IMR-90 (cell line): ENCODE measurements at regions not wholly inside any gene's neighbourhood (a gene's known extent, or its start where the extent isn't known, plus 50 kb on each side); places are given as distances from the start of the nearest gene placed in this dataset.

Source experiments
- ATAC-seq: fragments of 200-7000 bp; cut with Tn5 transposase; 2 replicates; pipeline ENCODE4 v1.9.1; 2020; ENCODE audit warnings: low read depth, mild to moderate bottlenecking, moderate library complexity
- BruUV-seq: library from RNA; stranded (reverse); fragments of 400-500 nt; replicated peaks from 2 replicates; lab custom pipeline; 2021; lab: Mats Ljungman, UMichigan
- CTCF ChIA-PET: fragments of 300-600 bp; formaldehyde crosslinking; extraction: SDS; loops from one replicate; lab custom pipeline; 2021; ENCODE audit warnings: antibody characterized with exemption; lab: Yijun Ruan, JAX
- POLR2A ChIA-PET: fragments of 300-600 bp; sonication (Branson Sonifier 250); formaldehyde crosslinking; loops from one replicate; lab custom pipeline; 2022; ENCODE audit warnings: antibody characterized with exemption; ENCODE audit not compliant: unreplicated experiment; lab: Charles Lee
- DNase-seq: peaks from one replicate; pipeline ENCODE4 v3.0.0; 2013
- H2AFZ ChIP-seq: replicated peaks from 2 replicates; pipeline ENCODE3; 2013; ENCODE audit warnings: low read length, mild to moderate bottlenecking; ENCODE audit not compliant: poor library complexity
- H2AK5ac ChIP-seq: 2 replicates; pipeline ENCODE4 v1.6.1; 2013; ENCODE audit warnings: low read depth, low read length, inconsistent platforms
- H2AK9ac ChIP-seq: replicated peaks from 2 replicates; pipeline ENCODE3; 2013; ENCODE audit warnings: mild to moderate bottlenecking, low read depth, low read length, moderate library complexity; ENCODE audit not compliant: poor library complexity
- H2BK120ac ChIP-seq: 2 replicates; pipeline ENCODE4 v1.6.1; 2013; ENCODE audit warnings: low read depth, low read length, inconsistent platforms
- H2BK15ac ChIP-seq: 3 replicates; pipeline ENCODE4 v1.6.1; 2013; ENCODE audit warnings: low read depth, low read length, inconsistent platforms
- H2BK20ac ChIP-seq: 2 replicates; pipeline ENCODE4 v1.6.1; 2013; ENCODE audit warnings: low read depth, mild to moderate bottlenecking, inconsistent platforms, low read length, moderate library complexity
- H2BK5ac ChIP-seq: 2 replicates; pipeline ENCODE4 v1.6.1; 2013; ENCODE audit warnings: mild to moderate bottlenecking, low read depth, low read length, inconsistent platforms; ENCODE audit not compliant: poor library complexity, severe bottlenecking
- H3K14ac ChIP-seq: replicated peaks from 2 replicates; pipeline ENCODE4 v1.6.1; 2013; ENCODE audit warnings: low read depth, low read length, inconsistent platforms
- H3K18ac ChIP-seq: 2 replicates; pipeline ENCODE4 v1.6.1; 2013; ENCODE audit warnings: low read depth, low read length, control low read depth
- H3K23ac ChIP-seq: 2 replicates; pipeline ENCODE4 v1.6.1; 2013; ENCODE audit warnings: low read depth, low read length, inconsistent platforms
- H3K27ac ChIP-seq: 2 replicates; pipeline ENCODE4 v1.5.1; 2013; ENCODE audit warnings: mild to moderate bottlenecking, control low read depth, low read length; ENCODE audit not compliant: insufficient read depth
- H3K27me3 ChIP-seq: 2 replicates; pipeline ENCODE4 v1.6.1; 2013; ENCODE audit warnings: low read length; ENCODE audit not compliant: control insufficient read depth, insufficient read depth
- H3K36me3 ChIP-seq: 2 replicates; pipeline ENCODE4 v1.6.1; 2013; ENCODE audit warnings: low read length, mixed read lengths; ENCODE audit not compliant: control insufficient read depth, insufficient read depth
- H3K4ac ChIP-seq: 2 replicates; pipeline ENCODE4 v1.6.1; 2013; ENCODE audit warnings: low read depth, low read length, inconsistent platforms
- H3K4me1 ChIP-seq: 2 replicates; pipeline ENCODE4 v1.6.1; 2013; ENCODE audit warnings: low read length, mixed read lengths; ENCODE audit not compliant: control insufficient read depth, insufficient read depth
- H3K4me2 ChIP-seq: 2 replicates; pipeline ENCODE4 v1.6.1; 2013; ENCODE audit warnings: low read depth, mild to moderate bottlenecking, control low read depth, low read length, moderate library complexity
- H3K4me3 ChIP-seq: 2 replicates; pipeline ENCODE4 v1.5.1; 2013; ENCODE audit warnings: low read depth, mild to moderate bottlenecking, control low read depth, low read length, moderate library complexity; ENCODE audit not compliant: insufficient read depth
- H3K56ac ChIP-seq: 2 replicates; pipeline ENCODE4 v1.6.1; 2013; ENCODE audit warnings: low read length, inconsistent platforms; ENCODE audit not compliant: insufficient read depth; ENCODE audit errors: extremely low read depth
- H3K79me1 ChIP-seq, 2 experiments: 2 replicates each; pipeline ENCODE4 v1.6.1; 2013; ENCODE audit warnings: low read length in 2 of 2, inconsistent platforms in 1 of 2, low read depth in 1 of 2
- H3K9ac ChIP-seq: 2 replicates; pipeline ENCODE4 v1.6.1; 2013; ENCODE audit warnings: low read depth, low read length, control low read depth
- H3K9me1 ChIP-seq: 2 replicates; pipeline ENCODE4 v1.6.1; 2013; ENCODE audit warnings: low read length, inconsistent platforms; ENCODE audit not compliant: insufficient read depth
- H3K9me3 ChIP-seq: 2 replicates; pipeline ENCODE4 v1.6.1; 2013; ENCODE audit warnings: low read length; ENCODE audit not compliant: control insufficient read depth, insufficient read depth
- H4K20me1 ChIP-seq: 2 replicates; pipeline ENCODE4 v1.6.1; 2013; ENCODE audit warnings: low read length, inconsistent platforms; ENCODE audit not compliant: insufficient read depth
- H4K5ac ChIP-seq: 2 replicates; pipeline ENCODE4 v1.6.1; 2013; ENCODE audit warnings: mild to moderate bottlenecking, low read depth, low read length, control low read depth
- H4K8ac ChIP-seq, 2 experiments: 2 replicates each; pipeline ENCODE4 v1.6.1; 2013; ENCODE audit warnings: low read depth in 2 of 2, low read length in 2 of 2, control low read depth in 1 of 2, inconsistent platforms in 1 of 2
- H4K91ac ChIP-seq: 2 replicates; pipeline ENCODE4 v1.6.1; 2013; ENCODE audit warnings: low read depth, low read length, inconsistent platforms; ENCODE audit not compliant: insufficient read depth
- BHLHE40 ChIP-seq: fragments of 150-350 bp; IDR thresholded peaks from 2 replicates; pipeline ENCODE4 v1.6.1; 2016; ENCODE audit warnings: mild to moderate bottlenecking, low read depth, low read length
- CEBPB ChIP-seq: IDR thresholded peaks from 2 replicates; pipeline ENCODE4 v1.6.1; 2012; ENCODE audit warnings: low read depth, low read length, improper control_type of control experiment
- CHD1 ChIP-seq: IDR thresholded peaks from 2 replicates; pipeline ENCODE4 v1.6.1; 2012; ENCODE audit warnings: low read depth, low read length, improper control_type of control experiment
- CTCF ChIP-seq: conservative IDR thresholded peaks from 2 replicates; pipeline ENCODE4 v1.5.1; 2012; ENCODE audit warnings: mild to moderate bottlenecking, low read depth, low read length, improper control_type of control experiment
- FOS ChIP-seq: fragments of 150-350 bp; IDR thresholded peaks from 2 replicates; pipeline ENCODE4 v1.6.1; 2016; ENCODE audit warnings: low read depth, low read length
- MAFK ChIP-seq: IDR thresholded peaks from 2 replicates; pipeline ENCODE4 v1.6.1; 2012; ENCODE audit warnings: low read depth, low read length, improper control_type of control experiment
- MAZ ChIP-seq: IDR thresholded peaks from 2 replicates; pipeline ENCODE4 v1.6.1; 2012; ENCODE audit warnings: low read depth, mild to moderate bottlenecking, low read length, improper control_type of control experiment, moderate library complexity, borderline replicate concordance
- MXI1 ChIP-seq: IDR thresholded peaks from 2 replicates; pipeline ENCODE4 v1.6.1; 2012; ENCODE audit warnings: low read depth, mild to moderate bottlenecking, low read length, moderate library complexity, borderline replicate concordance
- NFE2L2 ChIP-seq: fragments of 150-350 bp; IDR thresholded peaks from 2 replicates; pipeline ENCODE4 v1.6.1; 2016; ENCODE audit warnings: low read depth, mild to moderate bottlenecking, low read length
- POLR2A ChIP-seq: IDR thresholded peaks from 2 replicates; pipeline ENCODE4 v1.6.1; 2012; ENCODE audit warnings: mild to moderate bottlenecking, low read depth, low read length
- RAD21 ChIP-seq: IDR thresholded peaks from 2 replicates; pipeline ENCODE4 v1.6.1; 2012; ENCODE audit warnings: low read length, improper control_type of control experiment
- RCOR1 ChIP-seq: IDR thresholded peaks from 2 replicates; pipeline ENCODE4 v1.6.1; 2012; ENCODE audit warnings: mild to moderate bottlenecking, low read length, improper control_type of control experiment; ENCODE audit not compliant: insufficient replicate concordance
- RFX5 ChIP-seq: IDR thresholded peaks from 2 replicates; pipeline ENCODE4 v1.8.0; 2012; ENCODE audit warnings: low read depth, mild to moderate bottlenecking, low read length, moderate library complexity
- SMC3 ChIP-seq: fragments of 150-350 bp; IDR thresholded peaks from 2 replicates; pipeline ENCODE4 v1.6.1; 2016; ENCODE audit warnings: low read depth, mild to moderate bottlenecking, antibody characterized with exemption, low read length, moderate library complexity
- USF2 ChIP-seq: fragments of 150-350 bp; IDR thresholded peaks from 2 replicates; pipeline ENCODE4 v1.6.1; 2017; ENCODE audit warnings: mild to moderate bottlenecking, antibody characterized with exemption, low read length, low read depth
- WGBS, 2 experiments: methylation state at CpG; one replicate each; pipeline versions ENCODE4 v1.1.5 to v1.1.7; 2013; ENCODE audit warnings: missing lambda C conversion rate in 2 of 2; ENCODE audit not compliant: insufficient read length in 1 of 2; ENCODE audit errors: extremely low coverage in 2 of 2; 5-methylcytosine and 5-hydroxymethylcytosine counted together
- dilution Hi-C: fragments of 300-500 bp; cut with HindIII; formaldehyde crosslinking; loops from one replicate; pipeline ENCODE4 v1.14.3; 2018; ENCODE audit warnings: low sequenced_read_pairs; ENCODE audit not compliant: unreplicated experiment
- in situ Hi-C: fragments of 300-500 bp; cut with MboI; formaldehyde crosslinking; loops from 3 replicates; pipeline ENCODE4 v1.14.3; 2019; ENCODE audit warnings: low sequenced_read_pairs, inconsistent platforms, mixed read lengths
- intact Hi-C: fragments of 100-400 bp; cut with micrococcal nuclease; formaldehyde crosslinking; loops from 2 replicates; pipeline ENCODE4 v1.10.0; 2022
- TF ChIP-seq, protein P1 (sequence below): fragments of 150-350 bp; IDR thresholded peaks from 2 replicates; pipeline ENCODE4 v1.6.1; 2016; ENCODE audit warnings: low read depth, mild to moderate bottlenecking, low read length, moderate library complexity, borderline replicate concordance

- no peak overlapping the region for H2AFZ ChIP-seq
- POLR2A ChIA-PET: no interaction called here
- WGBS, 2 experiments: no CpG with 5 or more reads among the region's 1 CpG
Measured at GRCh38 chrX:63404332-63404731, 53.2 kb upstream of the SPIN4 start.

More at GRCh38 chrX:63404332-63404731, 53.2 kb upstream of the SPIN4 start:
- Histone ChIP-seq H3K9me1 (no peaks in the 10 kb centered on the region), H3K56ac (no peak overlapping the region), H2BK20ac (no peak overlapping the region), H3K79me1 (no peaks in the 10 kb centered on the region), H3K4me2 (no peak overlapping the region), H3K27me3 (no peaks in the 10 kb centered on the region), H3K9me3 (no peaks in the 10 kb centered on the region), H3K4me3 (no peak overlapping the region), H3K18ac (no peak overlapping the region), H3K4me1 (no peaks in the 10 kb centered on the region), H2BK15ac (no peak overlapping the region), H4K20me1 (no peaks in the 10 kb centered on the region), H3K36me3 (no peaks in the 10 kb centered on the region), H3K27ac (no peak overlapping the region), H4K5ac (no peak overlapping the region), H2AK9ac (no peak overlapping the region), H4K8ac (no peak overlapping the region), H2AK5ac (no peak overlapping the region), H3K9ac (no peak overlapping the region), H2BK120ac (no peak overlapping the region), H3K4ac (no peak overlapping the region), H4K91ac (no peak overlapping the region), H2BK5ac (no peak overlapping the region), H3K23ac (no peak overlapping the region), H3K14ac (no peak overlapping the region)
- in situ Hi-C loops: no loop called here
- dilution Hi-C loops: no loop called here
- no peak for TF ChIP-seq FOS
- TF ChIP-seq MXI1: no peak
- TF ChIP-seq CEBPB: no peak
- TF ChIP-seq BHLHE40: no peak
- TF ChIP-seq MAZ: no peak
- no peak for TF ChIP-seq POLR2A
- TF ChIP-seq NFE2L2: no peak
- no peak for TF ChIP-seq RAD21
- no peak for TF ChIP-seq RFX5
- no peak for TF ChIP-seq RCOR1
- no peak for TF ChIP-seq CHD1
- no peak for TF ChIP-seq USF2
- no peak for TF ChIP-seq SMC3
- no peak for TF ChIP-seq MAFK
- TF ChIP-seq CTCF: no peak
- TF ChIP-seq, protein P1, sequence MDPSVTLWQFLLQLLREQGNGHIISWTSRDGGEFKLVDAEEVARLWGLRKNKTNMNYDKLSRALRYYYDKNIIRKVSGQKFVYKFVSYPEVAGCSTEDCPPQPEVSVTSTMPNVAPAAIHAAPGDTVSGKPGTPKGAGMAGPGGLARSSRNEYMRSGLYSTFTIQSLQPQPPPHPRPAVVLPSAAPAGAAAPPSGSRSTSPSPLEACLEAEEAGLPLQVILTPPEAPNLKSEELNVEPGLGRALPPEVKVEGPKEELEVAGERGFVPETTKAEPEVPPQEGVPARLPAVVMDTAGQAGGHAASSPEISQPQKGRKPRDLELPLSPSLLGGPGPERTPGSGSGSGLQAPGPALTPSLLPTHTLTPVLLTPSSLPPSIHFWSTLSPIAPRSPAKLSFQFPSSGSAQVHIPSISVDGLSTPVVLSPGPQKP: no peak
- DNase-seq (no peak), ATAC-seq (no peak)
- CTCF ChIA-PET: interaction anchor here (0.6 kb wide), 1 partner anchor 17 kb away, joined by 3 read pairs; no protein-coding TSS in a partner anchor
- intact Hi-C loops: no loop called here
- no TSS peak for BruUV-seq
